K562 (cell line): ENCODE measurements at regions not wholly inside any gene's neighbourhood (a gene's known extent, or its start where the extent isn't known, plus 50 kb on each side); places are given as distances from the start of the nearest gene placed in this dataset.

Source experiments
- ARID2 ChIP-seq: fragments of 450-650 bp; IDR thresholded peaks from 2 replicates; pipeline ENCODE4 v1.6.1; 2017; ENCODE audit warnings: antibody characterized with exemption, mild to moderate bottlenecking
- BHLHE40 ChIP-seq: IDR thresholded peaks from 2 replicates; pipeline ENCODE4 v1.6.1; 2011; ENCODE audit warnings: low read length, improper control_type of control experiment
- CREB5 ChIP-seq: fragments of 250-450 bp; sonication (Bioruptor Pico); IDR thresholded peaks from 2 replicates; pipeline ENCODE4 v1.5.0; 2020; ENCODE audit warnings: mild to moderate bottlenecking
- CTCF ChIP-seq, 3 experiments: IDR thresholded peaks in 2 of 3; conservative IDR thresholded peaks in 1 of 3; 2 replicates each; pipeline ENCODE4 v1.5.1; 2011 to 2012; ENCODE audit warnings: low read length in 3 of 3, mild to moderate bottlenecking in 3 of 3, control low read depth in 2 of 3, improper control_type of control experiment in 1 of 3, inconsistent platforms in 1 of 3, low read depth in 1 of 3, mixed read lengths in 1 of 3, moderate library complexity in 1 of 3; ENCODE audit not compliant: insufficient read depth in 2 of 3
- ETV1 ChIP-seq: fragments of 450-650 bp; conservative IDR thresholded peaks from 2 replicates; pipeline ENCODE4 v1.6.1; 2016; ENCODE audit warnings: missing genetic modification characterization, control low read depth, low read depth, missing compliant biosample characterization
- MAFG ChIP-seq: fragments of 450-650 bp; conservative IDR thresholded peaks from 2 replicates; pipeline ENCODE4 v1.6.1; 2016; ENCODE audit warnings: missing genetic modification characterization, missing compliant biosample characterization
- MED1 ChIP-seq: sonication (generic); formaldehyde crosslinking; IDR thresholded peaks from 2 replicates; pipeline ENCODE4 v1.8.1; 2023; ENCODE audit warnings: missing genetic modification reagents, borderline replicate concordance
- NFYB ChIP-seq: IDR thresholded peaks from 2 replicates; pipeline ENCODE4 v1.6.1; 2011; ENCODE audit warnings: mild to moderate bottlenecking, moderate library complexity; ENCODE audit not compliant: insufficient read length; ENCODE audit errors: extremely low read depth
- RBM22 ChIP-seq: fragments of 200-400 bp; formaldehyde crosslinking; IDR thresholded peaks from 2 replicates; pipeline ENCODE4 v1.6.1; 2018; ENCODE audit warnings: low read length, low read depth; ENCODE audit not compliant: poor library complexity, severe bottlenecking
- RNF2 ChIP-seq: sonication (generic); IDR thresholded peaks from 2 replicates; pipeline ENCODE4 v1.6.1; 2016
- TAF1 ChIP-seq: IDR thresholded peaks from 2 replicates; pipeline ENCODE4 v1.6.1; 2011; ENCODE audit warnings: mild to moderate bottlenecking, low read length, moderate library complexity; ENCODE audit not compliant: insufficient read depth, control insufficient read depth, severe bottlenecking; ENCODE audit errors: extremely low read depth
- TOE1 ChIP-seq, 2 experiments: fragments of 450-650 bp in 1 of 2; sonication (generic) in 1 of 2; formaldehyde crosslinking in 1 of 2; IDR thresholded peaks; 2 replicates each; pipeline versions ENCODE4 v1.7.1 to v1.8.0; 2016 to 2022; ENCODE audit warnings: borderline replicate concordance in 2 of 2, mild to moderate bottlenecking in 2 of 2, antibody characterized with exemption in 1 of 2, inconsistent platforms in 1 of 2, low read depth in 1 of 2, missing genetic modification reagents in 1 of 2, moderate library complexity in 1 of 2
- ZNF445 ChIP-seq: fragments of 250-450 bp; sonication (Bioruptor Pico); IDR thresholded peaks from 2 replicates; pipeline ENCODE4 v1.4.0; 2020; ENCODE audit warnings: low read depth, mild to moderate bottlenecking, moderate library complexity
- TF ChIP-seq, protein P1 (sequence below): fragments of 450-650 bp; IDR thresholded peaks from 2 replicates; pipeline ENCODE4 v1.6.1; 2016; ENCODE audit warnings: low read depth

GRCh38 chr6:105882121-105882803 is 203.9 kb upstream of the PRDM1 start:
- TF ChIP-seq RNF2 (no peak), CREB5 (CRISPR knock-in tag) (no peak), CTCF (IDR thresholded peaks at IDR 0.05 in 2 of 3, conservative IDR thresholded peaks at IDR 0.05 in 1 of 3; ENCODE audit: insufficient read depth in 2 of 3, low read depth in 1 of 3, low read length in 3 of 3) (no peak), MED1 (CRISPR knock-in tag) (no peak), TAF1 (no peak), BHLHE40 (no peak), ETV1 (tag) (no peak), ARID2 (no peak), MAFG (tag) (no peak), ZNF445 (CRISPR knock-in tag) (no peak), RBM22 (no peak), TOE1 (IDR thresholded peaks at IDR 0.05; ENCODE audit: borderline replicate concordance) (no peak), TOE1 (CRISPR knock-in tag; IDR thresholded peaks at IDR 0.05; ENCODE audit: borderline replicate concordance, low read depth) (no peak), NFYB (no peak)
- TF ChIP-seq, protein P1, sequence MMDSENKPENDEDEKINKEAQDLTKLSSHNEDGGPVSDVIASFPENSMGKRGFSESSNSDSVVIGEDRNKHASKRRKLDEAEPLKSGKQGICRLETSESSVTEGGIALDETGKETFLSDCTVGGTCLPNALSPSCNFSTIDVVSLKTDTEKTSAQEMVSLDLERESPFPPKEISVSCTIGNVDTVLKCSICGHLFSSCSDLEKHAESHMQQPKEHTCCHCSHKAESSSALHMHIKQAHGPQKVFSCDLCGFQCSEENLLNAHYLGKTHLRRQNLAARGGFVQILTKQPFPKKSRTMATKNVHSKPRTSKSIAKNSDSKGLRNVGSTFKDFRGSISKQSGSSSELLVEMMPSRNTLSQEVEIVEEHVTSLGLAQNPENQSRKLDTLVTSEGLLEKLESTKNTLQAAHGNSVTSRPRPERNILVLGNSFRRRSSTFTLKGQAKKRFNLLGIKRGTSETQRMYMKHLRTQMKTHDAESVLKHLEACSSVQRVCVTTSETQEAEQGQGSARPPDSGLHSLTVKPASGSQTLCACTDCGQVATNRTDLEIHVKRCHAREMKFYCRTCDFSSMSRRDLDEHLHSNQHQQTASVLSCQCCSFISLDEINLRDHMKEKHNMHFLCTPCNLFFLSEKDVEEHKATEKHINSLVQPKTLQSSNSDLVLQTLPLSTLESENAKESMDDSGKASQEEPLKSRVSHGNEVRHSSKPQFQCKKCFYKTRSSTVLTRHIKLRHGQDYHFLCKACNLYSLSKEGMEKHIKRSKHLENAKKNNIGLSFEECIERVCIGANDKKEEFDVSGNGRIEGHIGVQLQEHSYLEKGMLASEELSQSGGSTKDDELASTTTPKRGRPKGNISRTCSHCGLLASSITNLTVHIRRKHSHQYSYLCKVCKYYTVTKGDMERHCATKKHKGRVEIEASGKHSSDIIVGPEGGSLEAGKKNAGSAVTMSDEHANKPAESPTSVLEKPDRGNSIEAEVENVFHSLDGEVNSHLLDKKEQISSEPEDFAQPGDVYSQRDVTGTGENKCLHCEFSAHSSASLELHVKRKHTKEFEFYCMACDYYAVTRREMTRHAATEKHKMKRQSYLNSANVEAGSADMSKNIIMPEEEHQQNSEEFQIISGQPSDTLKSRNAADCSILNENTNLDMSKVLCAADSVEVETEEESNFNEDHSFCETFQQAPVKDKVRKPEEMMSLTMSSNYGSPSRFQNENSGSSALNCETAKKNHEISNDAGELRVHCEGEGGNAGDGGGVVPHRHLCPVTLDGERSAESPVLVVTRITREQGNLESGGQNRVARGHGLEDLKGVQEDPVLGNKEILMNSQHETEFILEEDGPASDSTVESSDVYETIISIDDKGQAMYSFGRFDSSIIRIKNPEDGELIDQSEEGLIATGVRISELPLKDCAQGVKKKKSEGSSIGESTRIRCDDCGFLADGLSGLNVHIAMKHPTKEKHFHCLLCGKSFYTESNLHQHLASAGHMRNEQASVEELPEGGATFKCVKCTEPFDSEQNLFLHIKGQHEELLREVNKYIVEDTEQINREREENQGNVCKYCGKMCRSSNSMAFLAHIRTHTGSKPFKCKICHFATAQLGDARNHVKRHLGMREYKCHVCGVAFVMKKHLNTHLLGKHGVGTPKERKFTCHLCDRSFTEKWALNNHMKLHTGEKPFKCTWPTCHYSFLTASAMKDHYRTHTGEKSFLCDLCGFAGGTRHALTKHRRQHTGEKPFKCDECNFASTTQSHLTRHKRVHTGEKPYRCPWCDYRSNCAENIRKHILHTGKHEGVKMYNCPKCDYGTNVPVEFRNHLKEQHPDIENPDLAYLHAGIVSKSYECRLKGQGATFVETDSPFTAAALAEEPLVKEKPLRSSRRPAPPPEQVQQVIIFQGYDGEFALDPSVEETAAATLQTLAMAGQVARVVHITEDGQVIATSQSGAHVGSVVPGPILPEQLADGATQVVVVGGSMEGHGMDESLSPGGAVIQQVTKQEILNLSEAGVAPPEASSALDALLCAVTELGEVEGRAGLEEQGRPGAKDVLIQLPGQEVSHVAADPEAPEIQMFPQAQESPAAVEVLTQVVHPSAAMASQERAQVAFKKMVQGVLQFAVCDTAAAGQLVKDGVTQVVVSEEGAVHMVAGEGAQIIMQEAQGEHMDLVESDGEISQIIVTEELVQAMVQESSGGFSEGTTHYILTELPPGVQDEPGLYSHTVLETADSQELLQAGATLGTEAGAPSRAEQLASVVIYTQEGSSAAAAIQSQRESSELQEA = no peak
